Neural cell (in vitro differentiated cells): ENCODE measurements at regions not wholly inside any gene's neighbourhood (a gene's known extent, or its start where the extent isn't known, plus 50 kb on each side); places are given as distances from the start of the nearest gene placed in this dataset.

ENCODE experiments used
- EP300 ChIP-seq: fragments of 450-650 bp; conservative IDR thresholded peaks from 2 replicates; pipeline ENCODE4 v1.6.1; 2014; ENCODE audit warnings: antibody characterized with exemption, mild to moderate bottlenecking, moderate library complexity; ENCODE audit not compliant: poor library complexity, severe bottlenecking
- POLR2AphosphoS5 ChIP-seq: IDR thresholded peaks from 2 replicates; pipeline ENCODE4 v1.6.1; 2012
- RAD21 ChIP-seq: fragments of 450-650 bp; conservative IDR thresholded peaks from 2 replicates; pipeline ENCODE4 v1.6.1; 2014; ENCODE audit warnings: antibody characterized with exemption, mild to moderate bottlenecking, moderate library complexity
- TAF1 ChIP-seq: IDR thresholded peaks from 2 replicates; pipeline ENCODE4 v1.6.1; 2012; ENCODE audit warnings: low read depth
- TF ChIP-seq, protein P1 (sequence below): fragments of 450-650 bp; IDR thresholded peaks from 2 replicates; pipeline ENCODE4 v1.5.1; 2014; ENCODE audit warnings: antibody characterized with exemption, mild to moderate bottlenecking, moderate library complexity; ENCODE audit not compliant: poor library complexity, severe bottlenecking
- TF ChIP-seq, protein P2 (sequence below): IDR thresholded peaks from 2 replicates; pipeline ENCODE4 v1.6.1; 2012; ENCODE audit warnings: borderline replicate concordance

DNA sequence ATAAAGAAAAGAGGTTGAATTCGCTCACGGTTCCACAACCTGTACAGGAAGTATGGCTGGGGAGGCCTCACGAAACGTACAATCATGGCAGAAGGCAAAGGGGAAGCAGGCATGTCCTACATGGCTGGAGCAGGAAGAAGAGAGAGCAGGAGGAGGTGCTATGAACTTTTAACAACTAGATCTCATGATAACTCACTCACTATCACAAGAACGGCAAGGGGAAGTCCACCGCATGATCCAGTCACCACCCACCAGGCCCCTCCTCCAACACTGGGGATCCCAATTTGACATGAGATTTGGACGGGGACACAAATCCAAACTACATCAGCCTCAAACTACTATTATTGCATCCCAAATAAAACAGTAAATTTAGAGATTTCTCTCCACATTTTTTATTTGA lies 53.6 kb upstream of the CST7 start:
- TF ChIP-seq POLR2AphosphoS5 (no peak), TAF1 (no peak), RAD21 (no peak), EP300 (no peak)
- TF ChIP-seq, protein P1, sequence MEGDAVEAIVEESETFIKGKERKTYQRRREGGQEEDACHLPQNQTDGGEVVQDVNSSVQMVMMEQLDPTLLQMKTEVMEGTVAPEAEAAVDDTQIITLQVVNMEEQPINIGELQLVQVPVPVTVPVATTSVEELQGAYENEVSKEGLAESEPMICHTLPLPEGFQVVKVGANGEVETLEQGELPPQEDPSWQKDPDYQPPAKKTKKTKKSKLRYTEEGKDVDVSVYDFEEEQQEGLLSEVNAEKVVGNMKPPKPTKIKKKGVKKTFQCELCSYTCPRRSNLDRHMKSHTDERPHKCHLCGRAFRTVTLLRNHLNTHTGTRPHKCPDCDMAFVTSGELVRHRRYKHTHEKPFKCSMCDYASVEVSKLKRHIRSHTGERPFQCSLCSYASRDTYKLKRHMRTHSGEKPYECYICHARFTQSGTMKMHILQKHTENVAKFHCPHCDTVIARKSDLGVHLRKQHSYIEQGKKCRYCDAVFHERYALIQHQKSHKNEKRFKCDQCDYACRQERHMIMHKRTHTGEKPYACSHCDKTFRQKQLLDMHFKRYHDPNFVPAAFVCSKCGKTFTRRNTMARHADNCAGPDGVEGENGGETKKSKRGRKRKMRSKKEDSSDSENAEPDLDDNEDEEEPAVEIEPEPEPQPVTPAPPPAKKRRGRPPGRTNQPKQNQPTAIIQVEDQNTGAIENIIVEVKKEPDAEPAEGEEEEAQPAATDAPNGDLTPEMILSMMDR = no peak
- TF ChIP-seq, protein P2, sequence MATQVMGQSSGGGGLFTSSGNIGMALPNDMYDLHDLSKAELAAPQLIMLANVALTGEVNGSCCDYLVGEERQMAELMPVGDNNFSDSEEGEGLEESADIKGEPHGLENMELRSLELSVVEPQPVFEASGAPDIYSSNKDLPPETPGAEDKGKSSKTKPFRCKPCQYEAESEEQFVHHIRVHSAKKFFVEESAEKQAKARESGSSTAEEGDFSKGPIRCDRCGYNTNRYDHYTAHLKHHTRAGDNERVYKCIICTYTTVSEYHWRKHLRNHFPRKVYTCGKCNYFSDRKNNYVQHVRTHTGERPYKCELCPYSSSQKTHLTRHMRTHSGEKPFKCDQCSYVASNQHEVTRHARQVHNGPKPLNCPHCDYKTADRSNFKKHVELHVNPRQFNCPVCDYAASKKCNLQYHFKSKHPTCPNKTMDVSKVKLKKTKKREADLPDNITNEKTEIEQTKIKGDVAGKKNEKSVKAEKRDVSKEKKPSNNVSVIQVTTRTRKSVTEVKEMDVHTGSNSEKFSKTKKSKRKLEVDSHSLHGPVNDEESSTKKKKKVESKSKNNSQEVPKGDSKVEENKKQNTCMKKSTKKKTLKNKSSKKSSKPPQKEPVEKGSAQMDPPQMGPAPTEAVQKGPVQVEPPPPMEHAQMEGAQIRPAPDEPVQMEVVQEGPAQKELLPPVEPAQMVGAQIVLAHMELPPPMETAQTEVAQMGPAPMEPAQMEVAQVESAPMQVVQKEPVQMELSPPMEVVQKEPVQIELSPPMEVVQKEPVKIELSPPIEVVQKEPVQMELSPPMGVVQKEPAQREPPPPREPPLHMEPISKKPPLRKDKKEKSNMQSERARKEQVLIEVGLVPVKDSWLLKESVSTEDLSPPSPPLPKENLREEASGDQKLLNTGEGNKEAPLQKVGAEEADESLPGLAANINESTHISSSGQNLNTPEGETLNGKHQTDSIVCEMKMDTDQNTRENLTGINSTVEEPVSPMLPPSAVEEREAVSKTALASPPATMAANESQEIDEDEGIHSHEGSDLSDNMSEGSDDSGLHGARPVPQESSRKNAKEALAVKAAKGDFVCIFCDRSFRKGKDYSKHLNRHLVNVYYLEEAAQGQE = no peak
